ENCODE measurements at regions not wholly inside any gene's neighbourhood (a gene's known extent, or its start where the extent isn't known, plus 50 kb on each side); places are given as distances from the start of the nearest gene placed in this dataset.
A peak's percentile ranks its signal among the peaks of the same experiment; 100 is the strongest.

- no peak for DNase-seq
Observed at GRCh38 chr2:151153601-151154000, 108.1 kb downstream of the RBM43 start.

GRCh38 chr2:151150331-151151320 lies 111.0 kb downstream of the RBM43 start:
- peak; percentile 41 for DNase-seq

- DNase-seq = no peak
Observed at GRCh38 chr2:151138507-151138906, 123.2 kb downstream of the RBM43 start.

GRCh38 chr2:151137526-151137925 lies 124.1 kb downstream of the RBM43 start:
- no peak for DNase-seq

GRCh38 chr2:151120011-151120410 lies 141.7 kb downstream of the RBM43 start:
- no peak for DNase-seq

GRCh38 chr2:151119374-151119773 lies 142.3 kb downstream of the RBM43 start:
- no peak for DNase-seq

GRCh38 chr2:151118269-151118668 lies 143.4 kb downstream of the RBM43 start:
- DNase-seq = no peak

- DNase-seq = no peak
Observed at GRCh38 chr2:151114874-151115273, 146.8 kb downstream of the RBM43 start.

GRCh38 chr2:151113318-151113717 lies 148.3 kb downstream of the RBM43 start:
- DNase-seq = no peak

- no peak for DNase-seq
Observed at GRCh38 chr2:151111599-151112278, 149.9 kb downstream of the RBM43 start.

GRCh38 chr2:151106805-151107506 lies 154.7 kb downstream of the RBM43 start:
- no peak for DNase-seq

GRCh38 chr2:151103551-151103950 lies 158.1 kb downstream of the RBM43 start:
- no peak for DNase-seq

GRCh38 chr2:151102226-151102625 lies 159.4 kb downstream of the RBM43 start:
- no peak for DNase-seq

- DNase-seq = no peak
Observed at GRCh38 chr2:151098841-151099240, 162.8 kb downstream of the RBM43 start.

GRCh38 chr2:151097895-151098294 lies 163.8 kb downstream of the RBM43 start:
- no peak for DNase-seq

GRCh38 chr2:151097128-151097527 lies 164.5 kb downstream of the RBM43 start:
- no peak for DNase-seq

- no peak for DNase-seq
Observed at GRCh38 chr2:151096235-151096634, 165.4 kb downstream of the RBM43 start.

- DNase-seq = no peak
Observed at GRCh38 chr2:151095463-151095862, 166.2 kb downstream of the RBM43 start.

GRCh38 chr2:151091583-151091982 lies 170.1 kb downstream of the RBM43 start:
- no peak for DNase-seq

GRCh38 chr2:151087377-151087776 lies 174.3 kb downstream of the RBM43 start:
- DNase-seq = no peak

- DNase-seq = no peak
Observed at GRCh38 chr2:151085181-151085611, 176.5 kb downstream of the RBM43 start.

- DNase-seq = peak; percentile 32
Observed at GRCh38 chr2:151083856-151084795, 177.5 kb downstream of the RBM43 start.

Measured in NCI-H748 treated with DMSO at 0.1 percent for 48 hours (cell line).